WTC11 (cell line): ENCODE measurements at regions not wholly inside any gene's neighbourhood (a gene's known extent, or its start where the extent isn't known, plus 50 kb on each side); places are given as distances from the start of the nearest gene placed in this dataset.

ENCODE experiments used
- ATAC-seq: fragments of 200-7000 bp; cut with Tn5 transposase; 2 replicates; pipeline ENCODE4 v1.10.0; 2021; ENCODE audit warnings: mild to moderate bottlenecking, moderate library complexity
- CTCF ChIA-PET: fragments of 300-600 bp; sonication (Branson Sonifier 250); formaldehyde crosslinking; loops from one replicate; lab custom pipeline; 2021; ENCODE audit warnings: antibody characterized with exemption; lab: Charles Lee
- POLR2A ChIA-PET: fragments of 350-600 bp; sonication (Branson Sonifier 250); formaldehyde crosslinking; loops from one replicate; lab custom pipeline; 2021; ENCODE audit warnings: antibody characterized with exemption; lab: Charles Lee
- DNase-seq: peaks from one replicate; pipeline ENCODE4 v3.0.0; 2021; ENCODE audit warnings: low spot score
- H3K27ac Mint-ChIP-seq: 2 replicates; pipeline ENCODE4 v1.8.0; 2021; ENCODE audit warnings: mixed read lengths
- H3K27me3 Mint-ChIP-seq: 2 replicates; pipeline ENCODE4 v1.8.0; 2021; ENCODE audit warnings: low read depth, mild to moderate bottlenecking, moderate library complexity, mixed read lengths
- H3K36me3 Mint-ChIP-seq: 2 replicates; pipeline ENCODE4 v1.8.0; 2021; ENCODE audit warnings: mixed read lengths
- H3K4me1 Mint-ChIP-seq: 2 replicates; pipeline ENCODE4 v1.8.0; 2022; ENCODE audit warnings: mixed read lengths
- H3K4me3 Mint-ChIP-seq: 2 replicates; pipeline ENCODE4 v1.8.0; 2021; ENCODE audit warnings: mild to moderate bottlenecking, moderate library complexity, mixed read lengths
- H3K9me3 Mint-ChIP-seq: 2 replicates; pipeline ENCODE4 v1.8.0; 2021; ENCODE audit warnings: mixed read lengths
- ATF3 ChIP-seq: sonication (generic); formaldehyde crosslinking; conservative IDR thresholded peaks from 2 replicates; pipeline ENCODE4 v1.8.1; 2022; ENCODE audit warnings: mild to moderate bottlenecking, missing genetic modification reagents
- E2F5 ChIP-seq: sonication (generic); formaldehyde crosslinking; IDR thresholded peaks from 2 replicates; pipeline ENCODE4 v1.8.1; 2022; ENCODE audit warnings: mild to moderate bottlenecking, moderate library complexity, missing genetic modification reagents
- EMX1 ChIP-seq: fragments of 250-450 bp; sonication (Bioruptor Pico); IDR thresholded peaks from 2 replicates; pipeline ENCODE4 v1.8.0; 2021; ENCODE audit warnings: mild to moderate bottlenecking
- FOXP1 ChIP-seq: sonication (generic); formaldehyde crosslinking; IDR thresholded peaks from 2 replicates; pipeline ENCODE4 v1.8.0; 2022; ENCODE audit warnings: missing genetic modification reagents, mild to moderate bottlenecking, moderate library complexity, borderline replicate concordance
- IRF2 ChIP-seq: sonication (generic); formaldehyde crosslinking; IDR thresholded peaks from 2 replicates; pipeline ENCODE4 v1.8.0; 2022; ENCODE audit warnings: low read depth, missing genetic modification reagents, borderline replicate concordance
- MAX ChIP-seq: sonication (generic); formaldehyde crosslinking; IDR thresholded peaks from 2 replicates; pipeline ENCODE4 v1.8.0; 2022; ENCODE audit warnings: mild to moderate bottlenecking, missing genetic modification reagents
- MYBL2 ChIP-seq: sonication (generic); formaldehyde crosslinking; IDR thresholded peaks from 2 replicates; pipeline ENCODE4 v1.8.1; 2023; ENCODE audit warnings: mild to moderate bottlenecking, moderate library complexity, missing genetic modification reagents
- NR3C1 ChIP-seq: sonication (generic); formaldehyde crosslinking; conservative IDR thresholded peaks from 2 replicates; pipeline ENCODE4 v1.8.1; 2023; ENCODE audit warnings: low read depth, mild to moderate bottlenecking, missing genetic modification reagents
- SMAD4 ChIP-seq: sonication (generic); formaldehyde crosslinking; IDR thresholded peaks from 2 replicates; pipeline ENCODE4 v1.8.0; 2022; ENCODE audit warnings: mild to moderate bottlenecking, missing genetic modification reagents
- STAT6 ChIP-seq: sonication (generic); formaldehyde crosslinking; conservative IDR thresholded peaks from 2 replicates; pipeline ENCODE4 v1.8.1; 2023; ENCODE audit warnings: mild to moderate bottlenecking, low read depth, missing genetic modification reagents, moderate library complexity
- ZNF219 ChIP-seq: sonication (generic); formaldehyde crosslinking; IDR thresholded peaks from 2 replicates; pipeline ENCODE4 v1.8.0; 2023; ENCODE audit warnings: missing genetic modification reagents, mild to moderate bottlenecking, borderline replicate concordance
- ZNF396 ChIP-seq: fragments of 250-450 bp; sonication (Bioruptor Pico); IDR thresholded peaks from 2 replicates; pipeline ENCODE4 v1.8.0; 2021; ENCODE audit warnings: mild to moderate bottlenecking, moderate library complexity, borderline replicate concordance
- TF ChIP-seq, protein P1 (sequence below): sonication (generic); formaldehyde crosslinking; IDR thresholded peaks from 2 replicates; pipeline ENCODE4 v1.8.1; 2022; ENCODE audit warnings: mild to moderate bottlenecking, missing genetic modification reagents, moderate library complexity, borderline replicate concordance
- TF ChIP-seq, protein P2 (sequence below): sonication (generic); formaldehyde crosslinking; IDR thresholded peaks from 2 replicates; pipeline ENCODE4 v1.8.0; 2023; ENCODE audit warnings: missing genetic modification reagents, mild to moderate bottlenecking, borderline replicate concordance
- TF ChIP-seq, protein P3 (sequence below): sonication (generic); formaldehyde crosslinking; IDR thresholded peaks from 2 replicates; pipeline ENCODE4 v1.8.0; 2023; ENCODE audit warnings: mild to moderate bottlenecking, missing genetic modification reagents
- TF ChIP-seq, protein P4 (sequence below): sonication (generic); formaldehyde crosslinking; IDR thresholded peaks from 2 replicates; pipeline ENCODE4 v1.8.1; 2022; ENCODE audit warnings: missing genetic modification reagents, borderline replicate concordance
- TF ChIP-seq, protein P5 (sequence below): fragments of 200-600 bp; IDR thresholded peaks from 2 replicates; pipeline ENCODE4 v1.8.0; 2022; ENCODE audit warnings: antibody characterized with exemption

GRCh38 chr2:66696374-66696773, 261.4 kb downstream of the MEIS1 start (continued):
- TF ChIP-seq, protein P1, sequence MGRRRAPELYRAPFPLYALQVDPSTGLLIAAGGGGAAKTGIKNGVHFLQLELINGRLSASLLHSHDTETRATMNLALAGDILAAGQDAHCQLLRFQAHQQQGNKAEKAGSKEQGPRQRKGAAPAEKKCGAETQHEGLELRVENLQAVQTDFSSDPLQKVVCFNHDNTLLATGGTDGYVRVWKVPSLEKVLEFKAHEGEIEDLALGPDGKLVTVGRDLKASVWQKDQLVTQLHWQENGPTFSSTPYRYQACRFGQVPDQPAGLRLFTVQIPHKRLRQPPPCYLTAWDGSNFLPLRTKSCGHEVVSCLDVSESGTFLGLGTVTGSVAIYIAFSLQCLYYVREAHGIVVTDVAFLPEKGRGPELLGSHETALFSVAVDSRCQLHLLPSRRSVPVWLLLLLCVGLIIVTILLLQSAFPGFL (CRISPR knock-in tag): no peak

DNA sequence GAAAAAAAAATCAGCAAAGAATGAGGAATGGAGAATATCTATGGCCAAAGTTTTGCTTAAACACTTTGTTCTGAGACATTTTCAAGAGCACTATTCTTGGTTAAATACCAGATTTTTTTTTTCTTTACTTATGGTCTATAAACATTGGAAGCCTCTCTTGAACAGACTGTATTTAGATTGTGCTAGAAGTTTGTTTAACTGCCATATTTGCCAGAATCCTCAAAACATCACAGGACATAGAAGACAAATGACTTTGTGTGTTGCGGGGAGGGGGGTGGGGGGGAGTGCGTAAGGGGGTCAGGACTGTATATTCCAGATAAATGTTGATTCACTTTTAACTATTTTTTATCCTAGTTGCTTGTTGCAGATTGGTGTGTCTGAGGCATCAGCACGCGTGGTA, 262.0 kb downstream of the MEIS1 start:
- Mint-ChIP-seq H3K9me3 (no peaks in the 10 kb centered on the region), H3K27me3 (no peaks in the 10 kb centered on the region), H3K4me1 (peaks cover 68% of the 10 kb centered on the region), H3K27ac (no peak overlapping the region), H3K36me3 (no peaks in the 10 kb centered on the region), H3K4me3 (no peak overlapping the region)
- no peak for DNase-seq
- TF ChIP-seq, protein P2, sequence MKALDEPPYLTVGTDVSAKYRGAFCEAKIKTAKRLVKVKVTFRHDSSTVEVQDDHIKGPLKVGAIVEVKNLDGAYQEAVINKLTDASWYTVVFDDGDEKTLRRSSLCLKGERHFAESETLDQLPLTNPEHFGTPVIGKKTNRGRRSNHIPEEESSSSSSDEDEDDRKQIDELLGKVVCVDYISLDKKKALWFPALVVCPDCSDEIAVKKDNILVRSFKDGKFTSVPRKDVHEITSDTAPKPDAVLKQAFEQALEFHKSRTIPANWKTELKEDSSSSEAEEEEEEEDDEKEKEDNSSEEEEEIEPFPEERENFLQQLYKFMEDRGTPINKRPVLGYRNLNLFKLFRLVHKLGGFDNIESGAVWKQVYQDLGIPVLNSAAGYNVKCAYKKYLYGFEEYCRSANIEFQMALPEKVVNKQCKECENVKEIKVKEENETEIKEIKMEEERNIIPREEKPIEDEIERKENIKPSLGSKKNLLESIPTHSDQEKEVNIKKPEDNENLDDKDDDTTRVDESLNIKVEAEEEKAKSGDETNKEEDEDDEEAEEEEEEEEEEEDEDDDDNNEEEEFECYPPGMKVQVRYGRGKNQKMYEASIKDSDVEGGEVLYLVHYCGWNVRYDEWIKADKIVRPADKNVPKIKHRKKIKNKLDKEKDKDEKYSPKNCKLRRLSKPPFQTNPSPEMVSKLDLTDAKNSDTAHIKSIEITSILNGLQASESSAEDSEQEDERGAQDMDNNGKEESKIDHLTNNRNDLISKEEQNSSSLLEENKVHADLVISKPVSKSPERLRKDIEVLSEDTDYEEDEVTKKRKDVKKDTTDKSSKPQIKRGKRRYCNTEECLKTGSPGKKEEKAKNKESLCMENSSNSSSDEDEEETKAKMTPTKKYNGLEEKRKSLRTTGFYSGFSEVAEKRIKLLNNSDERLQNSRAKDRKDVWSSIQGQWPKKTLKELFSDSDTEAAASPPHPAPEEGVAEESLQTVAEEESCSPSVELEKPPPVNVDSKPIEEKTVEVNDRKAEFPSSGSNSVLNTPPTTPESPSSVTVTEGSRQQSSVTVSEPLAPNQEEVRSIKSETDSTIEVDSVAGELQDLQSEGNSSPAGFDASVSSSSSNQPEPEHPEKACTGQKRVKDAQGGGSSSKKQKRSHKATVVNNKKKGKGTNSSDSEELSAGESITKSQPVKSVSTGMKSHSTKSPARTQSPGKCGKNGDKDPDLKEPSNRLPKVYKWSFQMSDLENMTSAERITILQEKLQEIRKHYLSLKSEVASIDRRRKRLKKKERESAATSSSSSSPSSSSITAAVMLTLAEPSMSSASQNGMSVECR (CRISPR knock-in tag): no peak
- TF ChIP-seq ZNF396 (no peak), IRF2 (CRISPR knock-in tag) (no peak), ZNF219 (CRISPR knock-in tag) (no peak), NR3C1 (no peak), FOXP1 (CRISPR knock-in tag) (no peak), E2F5 (no peak), ATF3 (CRISPR knock-in tag) (no peak), SMAD4 (no peak), MYBL2 (CRISPR knock-in tag) (no peak), EMX1 (CRISPR knock-in tag) (no peak), MAX (CRISPR knock-in tag) (no peak), STAT6 (no peak)
- TF ChIP-seq, protein P3, sequence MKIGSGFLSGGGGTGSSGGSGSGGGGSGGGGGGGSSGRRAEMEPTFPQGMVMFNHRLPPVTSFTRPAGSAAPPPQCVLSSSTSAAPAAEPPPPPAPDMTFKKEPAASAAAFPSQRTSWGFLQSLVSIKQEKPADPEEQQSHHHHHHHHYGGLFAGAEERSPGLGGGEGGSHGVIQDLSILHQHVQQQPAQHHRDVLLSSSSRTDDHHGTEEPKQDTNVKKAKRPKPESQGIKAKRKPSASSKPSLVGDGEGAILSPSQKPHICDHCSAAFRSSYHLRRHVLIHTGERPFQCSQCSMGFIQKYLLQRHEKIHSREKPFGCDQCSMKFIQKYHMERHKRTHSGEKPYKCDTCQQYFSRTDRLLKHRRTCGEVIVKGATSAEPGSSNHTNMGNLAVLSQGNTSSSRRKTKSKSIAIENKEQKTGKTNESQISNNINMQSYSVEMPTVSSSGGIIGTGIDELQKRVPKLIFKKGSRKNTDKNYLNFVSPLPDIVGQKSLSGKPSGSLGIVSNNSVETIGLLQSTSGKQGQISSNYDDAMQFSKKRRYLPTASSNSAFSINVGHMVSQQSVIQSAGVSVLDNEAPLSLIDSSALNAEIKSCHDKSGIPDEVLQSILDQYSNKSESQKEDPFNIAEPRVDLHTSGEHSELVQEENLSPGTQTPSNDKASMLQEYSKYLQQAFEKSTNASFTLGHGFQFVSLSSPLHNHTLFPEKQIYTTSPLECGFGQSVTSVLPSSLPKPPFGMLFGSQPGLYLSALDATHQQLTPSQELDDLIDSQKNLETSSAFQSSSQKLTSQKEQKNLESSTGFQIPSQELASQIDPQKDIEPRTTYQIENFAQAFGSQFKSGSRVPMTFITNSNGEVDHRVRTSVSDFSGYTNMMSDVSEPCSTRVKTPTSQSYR: no peak
- TF ChIP-seq, protein P4, sequence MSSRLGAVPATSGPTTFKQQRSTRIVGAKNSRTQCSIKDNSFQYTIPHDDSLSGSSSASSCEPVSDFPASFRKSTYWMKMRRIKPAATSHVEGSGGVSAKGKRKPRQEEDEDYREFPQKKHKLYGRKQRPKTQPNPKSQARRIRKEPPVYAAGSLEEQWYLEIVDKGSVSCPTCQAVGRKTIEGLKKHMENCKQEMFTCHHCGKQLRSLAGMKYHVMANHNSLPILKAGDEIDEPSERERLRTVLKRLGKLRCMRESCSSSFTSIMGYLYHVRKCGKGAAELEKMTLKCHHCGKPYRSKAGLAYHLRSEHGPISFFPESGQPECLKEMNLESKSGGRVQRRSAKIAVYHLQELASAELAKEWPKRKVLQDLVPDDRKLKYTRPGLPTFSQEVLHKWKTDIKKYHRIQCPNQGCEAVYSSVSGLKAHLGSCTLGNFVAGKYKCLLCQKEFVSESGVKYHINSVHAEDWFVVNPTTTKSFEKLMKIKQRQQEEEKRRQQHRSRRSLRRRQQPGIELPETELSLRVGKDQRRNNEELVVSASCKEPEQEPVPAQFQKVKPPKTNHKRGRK (CRISPR knock-in tag): no peak
- TF ChIP-seq, protein P5, sequence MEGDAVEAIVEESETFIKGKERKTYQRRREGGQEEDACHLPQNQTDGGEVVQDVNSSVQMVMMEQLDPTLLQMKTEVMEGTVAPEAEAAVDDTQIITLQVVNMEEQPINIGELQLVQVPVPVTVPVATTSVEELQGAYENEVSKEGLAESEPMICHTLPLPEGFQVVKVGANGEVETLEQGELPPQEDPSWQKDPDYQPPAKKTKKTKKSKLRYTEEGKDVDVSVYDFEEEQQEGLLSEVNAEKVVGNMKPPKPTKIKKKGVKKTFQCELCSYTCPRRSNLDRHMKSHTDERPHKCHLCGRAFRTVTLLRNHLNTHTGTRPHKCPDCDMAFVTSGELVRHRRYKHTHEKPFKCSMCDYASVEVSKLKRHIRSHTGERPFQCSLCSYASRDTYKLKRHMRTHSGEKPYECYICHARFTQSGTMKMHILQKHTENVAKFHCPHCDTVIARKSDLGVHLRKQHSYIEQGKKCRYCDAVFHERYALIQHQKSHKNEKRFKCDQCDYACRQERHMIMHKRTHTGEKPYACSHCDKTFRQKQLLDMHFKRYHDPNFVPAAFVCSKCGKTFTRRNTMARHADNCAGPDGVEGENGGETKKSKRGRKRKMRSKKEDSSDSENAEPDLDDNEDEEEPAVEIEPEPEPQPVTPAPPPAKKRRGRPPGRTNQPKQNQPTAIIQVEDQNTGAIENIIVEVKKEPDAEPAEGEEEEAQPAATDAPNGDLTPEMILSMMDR: no peak
- CTCF ChIA-PET: no interaction called here
- POLR2A ChIA-PET: no interaction called here
- no peak for ATAC-seq
